ENCODE measurements at regions not wholly inside any gene's neighbourhood (a gene's known extent, or its start where the extent isn't known, plus 50 kb on each side); places are given as distances from the start of the nearest gene placed in this dataset.

- DNase-seq: no peak
These were observed 214.3 kb upstream of the NXPH2 start for GRCh38 chr2:138994502-138994901.

DNA sequence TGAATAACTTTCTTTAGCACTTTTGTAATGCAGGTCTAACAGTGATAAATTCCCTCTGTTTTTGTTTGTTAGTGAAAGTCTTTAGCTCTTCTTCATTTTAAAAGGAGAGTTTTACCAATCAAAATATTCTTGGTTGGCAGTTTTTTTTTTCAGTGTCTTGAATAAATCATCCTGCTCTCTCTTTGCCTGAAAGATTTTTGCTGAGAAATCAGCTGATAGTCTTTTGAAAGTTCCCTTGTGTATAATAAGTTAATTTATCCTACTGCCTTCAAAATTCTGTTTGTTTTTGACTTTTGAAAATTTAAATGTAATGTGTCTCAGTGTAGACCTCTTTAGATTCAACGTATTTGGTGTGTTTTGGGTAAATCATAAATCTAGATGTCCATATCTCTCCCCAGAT lies 205.7 kb upstream of the NXPH2 start:
- no peak for DNase-seq

- DNase-seq: no peak
These were observed 199.1 kb upstream of the NXPH2 start for GRCh38 chr2:138979131-138979785.

GRCh38 chr2:138974651-138975050 lies 194.5 kb upstream of the NXPH2 start:
- no peak for DNase-seq

GRCh38 chr2:138964418-138964817 lies 184.2 kb upstream of the NXPH2 start:
- DNase-seq: no peak

DNA sequence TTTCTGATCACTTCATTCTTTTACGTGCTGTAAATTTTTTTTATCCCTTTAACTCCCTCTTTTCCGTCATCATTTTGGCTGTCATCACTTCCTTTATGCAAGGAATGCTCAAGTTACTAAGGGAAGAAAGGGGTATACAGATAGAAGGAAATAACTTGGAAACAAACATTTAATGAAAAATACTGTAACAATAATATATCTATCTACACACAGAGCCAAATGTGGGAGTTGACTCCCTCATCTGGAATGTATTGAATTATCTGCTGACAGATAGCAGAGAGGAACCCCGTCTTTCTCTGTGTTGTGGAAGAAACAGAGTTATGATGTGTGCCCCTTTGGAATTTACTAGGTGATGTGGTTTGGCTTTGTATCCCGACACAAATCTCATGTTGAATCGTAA lies 182.5 kb upstream of the NXPH2 start:
- no peak for DNase-seq

GRCh38 chr2:138960191-138960590 lies 180.0 kb upstream of the NXPH2 start:
- no peak for DNase-seq

DNA sequence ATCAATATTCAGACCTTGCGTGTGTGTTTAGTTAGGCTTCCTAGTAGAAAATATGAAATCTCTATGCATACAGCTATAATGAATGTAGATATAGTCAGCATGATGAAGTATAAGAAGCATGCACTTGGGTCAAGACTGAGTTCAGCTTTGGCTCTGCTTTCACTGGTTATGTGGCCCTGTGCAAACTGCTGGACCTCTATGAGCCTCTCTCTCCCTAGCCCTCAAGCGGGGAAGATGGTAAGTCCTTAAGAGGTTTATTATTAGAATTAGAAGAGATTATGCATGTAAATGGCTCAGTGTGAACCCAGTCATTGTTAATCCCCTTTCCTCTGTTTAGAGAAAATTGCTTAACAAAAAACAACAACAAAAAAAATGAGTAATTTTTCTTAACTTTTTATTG lies 178.8 kb upstream of the NXPH2 start:
- no peak for DNase-seq

DNA sequence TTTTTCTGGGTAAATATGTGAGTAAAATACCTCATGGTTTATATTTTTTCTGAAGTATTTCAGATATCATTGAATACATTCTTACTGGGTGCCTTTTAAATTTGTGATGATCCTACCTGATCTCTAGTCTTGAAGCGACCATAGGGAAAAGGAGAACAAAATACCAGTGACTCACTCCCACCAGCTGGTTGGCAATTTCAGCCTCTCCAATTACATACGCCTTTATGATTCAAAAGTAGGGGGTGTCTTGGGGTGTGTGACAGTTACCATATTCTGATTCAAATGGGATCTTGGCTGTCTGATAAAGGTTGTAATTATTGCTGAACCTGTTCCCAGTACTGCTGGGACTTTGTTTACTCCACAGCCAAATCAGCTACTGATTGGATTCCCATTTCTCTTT lies 175.9 kb upstream of the NXPH2 start:
- DNase-seq: no peak

DNA sequence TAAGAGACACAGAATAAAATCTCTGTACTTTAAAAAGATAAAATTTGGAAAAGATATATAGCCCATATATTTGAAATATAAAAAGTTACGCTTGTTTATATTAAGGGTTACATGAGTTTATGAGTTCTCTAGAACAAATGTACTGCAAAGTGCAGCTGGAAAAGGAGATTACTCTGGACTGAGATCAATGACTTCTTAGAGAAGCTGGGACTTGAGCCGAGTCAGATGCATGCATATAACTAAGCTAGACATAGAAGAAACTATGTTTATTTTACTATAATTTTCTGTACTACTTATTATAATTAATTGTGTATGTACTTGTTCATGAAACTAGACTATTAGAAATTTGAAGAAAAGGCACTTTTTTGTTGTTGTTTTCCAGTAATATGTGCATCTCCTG lies 170.3 kb upstream of the NXPH2 start:
- no peak for DNase-seq

GRCh38 chr2:138949517-138949916 lies 169.3 kb upstream of the NXPH2 start:
- no peak for DNase-seq

GRCh38 chr2:138948070-138948539 lies 167.9 kb upstream of the NXPH2 start:
- no peak for DNase-seq

DNA sequence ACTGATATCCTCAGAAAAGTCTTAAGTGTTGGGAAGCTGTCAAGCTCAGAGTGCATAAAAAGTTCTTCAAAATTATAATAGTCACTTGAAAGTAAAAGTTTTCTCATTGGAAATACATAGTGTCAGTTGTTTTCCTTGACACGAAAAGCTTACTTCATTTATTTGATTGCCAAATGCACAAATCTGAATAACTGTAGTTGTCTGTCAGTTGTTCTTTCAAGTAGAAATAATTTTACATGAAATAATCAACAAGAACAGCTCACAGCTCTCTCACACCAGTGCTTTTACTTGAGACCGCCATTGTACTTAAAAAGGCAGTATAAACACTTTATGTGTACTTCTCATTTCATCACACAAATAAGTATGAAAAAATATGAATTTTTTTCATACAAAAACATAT lies 163.3 kb upstream of the NXPH2 start:
- DNase-seq: no peak

DNA sequence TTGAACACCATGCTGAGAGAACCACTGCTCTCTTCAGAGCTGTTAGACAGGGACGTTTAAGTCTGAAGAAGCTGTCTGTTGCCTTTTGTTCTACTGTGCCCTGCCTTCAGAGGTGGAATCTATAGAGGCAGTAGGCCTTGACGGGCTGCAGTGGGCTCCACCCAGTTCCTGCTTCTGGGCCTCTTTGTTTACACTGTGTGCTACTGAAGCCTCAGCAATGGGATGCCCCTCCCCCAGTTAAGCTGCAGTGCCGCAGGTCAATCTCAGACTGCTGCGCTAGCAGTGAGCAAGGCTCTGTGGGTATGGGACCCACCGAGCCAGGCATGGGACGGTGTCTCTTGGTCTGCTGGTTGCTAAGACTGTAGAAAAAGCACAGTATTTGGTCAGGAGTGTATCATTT lies 162.3 kb upstream of the NXPH2 start:
- no peak for DNase-seq

DNA sequence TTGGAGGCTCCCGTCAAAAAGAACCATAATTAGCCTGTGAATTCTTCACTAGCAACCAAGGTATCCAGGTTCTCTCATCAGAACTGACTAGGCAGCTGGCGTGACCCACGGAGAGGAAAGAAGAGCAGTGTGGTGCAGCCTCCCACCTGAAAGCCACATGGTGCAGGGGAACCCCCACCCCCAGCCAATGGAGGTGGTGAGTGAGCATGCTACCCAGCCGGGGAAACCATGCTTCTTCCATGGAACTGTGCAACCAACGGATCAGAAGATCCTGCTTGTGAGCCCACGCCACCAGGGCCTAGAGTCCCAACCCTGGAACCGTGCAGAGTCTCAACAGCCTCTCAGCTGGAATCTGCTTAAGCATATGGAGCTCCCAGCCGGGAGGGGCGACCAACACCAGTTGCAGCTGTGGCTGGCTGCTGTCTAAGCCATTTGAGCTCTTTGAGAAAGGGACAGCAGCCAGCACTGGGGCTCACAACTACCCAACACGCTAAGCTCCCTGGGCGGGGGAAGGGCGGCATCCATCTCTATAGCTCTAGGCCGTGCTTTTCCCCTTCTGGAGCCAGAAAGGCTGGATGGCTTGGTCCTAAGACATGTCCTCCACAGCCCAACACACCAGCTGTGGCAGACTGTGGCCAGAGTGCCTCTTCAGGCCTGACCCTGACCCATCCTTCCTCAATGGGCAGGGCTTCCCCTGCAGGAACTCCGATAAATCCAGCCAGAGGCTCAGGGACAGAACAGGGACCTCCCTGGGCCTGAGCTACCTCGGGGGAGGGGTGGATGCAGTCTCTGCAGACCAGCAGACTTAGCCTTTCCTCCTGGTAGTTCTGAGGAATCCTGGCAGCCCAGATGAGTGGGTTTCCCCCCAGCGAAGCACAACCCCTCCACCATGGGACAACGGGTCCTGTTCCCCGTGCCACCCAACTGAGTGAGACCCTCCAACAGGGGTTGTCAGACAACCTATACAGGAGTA lies 151.4 kb upstream of the NXPH2 start:
- DNase-seq: no peak

GRCh38 chr2:138930571-138930970 lies 150.4 kb upstream of the NXPH2 start:
- no peak for DNase-seq

- DNase-seq: no peak
These were observed 148.3 kb upstream of the NXPH2 start for GRCh38 chr2:138928374-138929021.

- DNase-seq: no peak
These were observed 142.9 kb upstream of the NXPH2 start for GRCh38 chr2:138922973-138923563.

DNA sequence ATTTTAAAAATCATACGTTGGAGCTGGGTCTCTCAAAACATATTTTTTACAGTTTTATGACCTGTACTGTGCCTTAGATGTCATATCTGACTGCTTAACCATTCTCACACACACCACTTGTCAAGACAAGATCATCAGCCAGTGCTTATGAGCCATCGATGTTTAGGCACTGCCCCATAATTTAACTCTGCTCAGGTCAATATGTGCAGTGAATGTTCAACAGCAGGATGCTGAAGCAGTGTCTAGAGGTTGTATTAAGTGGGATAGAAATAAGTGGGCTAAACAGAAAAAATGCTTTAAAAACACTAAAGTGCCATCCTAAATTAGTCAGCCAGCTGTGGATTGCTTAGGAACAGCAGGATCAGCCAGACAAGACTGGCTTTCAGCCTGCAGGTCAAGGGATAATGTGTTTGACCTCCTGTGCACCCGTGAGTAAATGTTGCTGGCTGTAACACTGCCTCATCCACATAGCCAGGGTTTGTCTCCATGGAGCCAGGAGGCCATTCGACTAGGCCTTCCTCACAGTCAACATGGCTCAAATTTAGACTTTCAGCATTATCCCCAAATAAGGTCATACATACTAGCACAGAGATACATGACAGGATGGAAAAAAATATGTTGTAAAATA lies 139.0 kb upstream of the NXPH2 start:
- DNase-seq: no peak

- no peak for DNase-seq
These were observed 130.2 kb upstream of the NXPH2 start for GRCh38 chr2:138910427-138910826.

GRCh38 chr2:138906549-138906948 lies 126.4 kb upstream of the NXPH2 start:
- no peak for DNase-seq

DNA sequence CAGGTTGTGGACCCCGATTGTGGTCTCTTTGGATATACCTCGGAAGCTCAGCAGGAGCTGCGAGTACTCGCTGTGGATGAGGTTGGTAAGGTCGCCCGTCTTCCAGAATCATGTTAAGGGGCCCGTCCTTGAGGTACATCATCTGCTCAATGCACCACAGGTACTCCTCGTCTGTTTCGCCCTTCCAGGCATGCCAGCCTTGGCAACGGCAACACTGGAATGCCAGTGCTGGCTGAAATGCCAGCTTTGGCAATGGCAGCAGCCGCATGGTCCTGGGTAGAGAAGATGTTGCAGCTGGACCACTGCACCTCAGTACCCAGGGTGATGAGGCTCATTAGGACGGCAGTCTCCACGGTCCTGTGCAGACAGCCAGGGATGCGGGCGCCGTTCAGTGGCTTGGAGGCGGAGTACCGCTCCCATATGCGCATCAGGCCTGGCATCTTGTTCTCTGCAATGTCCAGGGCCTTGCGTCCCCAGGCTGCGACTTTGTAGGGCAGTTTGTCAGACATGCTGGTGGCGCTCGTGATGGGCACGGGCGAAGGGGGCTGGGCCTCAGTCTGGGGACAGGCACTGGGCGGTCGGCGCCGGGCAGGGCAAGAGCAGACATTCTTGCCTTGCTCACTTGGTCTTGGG lies 122.2 kb upstream of the NXPH2 start:
- DNase-seq: no peak

All from NCI-H748 treated with DMSO at 0.1 percent for 48 hours (cell line).